Smooth muscle cell (in vitro differentiated cells): ENCODE measurements at regions not wholly inside any gene's neighbourhood (a gene's known extent, or its start where the extent isn't known, plus 50 kb on each side); places are given as distances from the start of the nearest gene placed in this dataset.

ENCODE experiments used
- DNase-seq: peaks from one replicate; lab custom pipeline; 2025; ENCODE audit not compliant: unreplicated experiment; lab: John Stamatoyannopoulos, UW
- H2AFZ ChIP-seq: fragments of 200-600 bp; sonication (generic); 2 replicates; pipeline ENCODE4 v1.6.0; 2016; ENCODE audit warnings: antibody characterized with exemption, low read depth, mild to moderate bottlenecking
- H3F3A ChIP-seq: fragments of 200-600 bp; sonication (generic); 2 replicates; pipeline ENCODE4 v1.6.0; 2017; ENCODE audit warnings: antibody characterized with exemption, low read depth
- H3K27ac ChIP-seq: fragments of 200-600 bp; sonication (generic); 2 replicates; pipeline ENCODE4 v1.5.1; 2016; ENCODE audit warnings: low read depth, mild to moderate bottlenecking
- H3K27me3 ChIP-seq: fragments of 200-600 bp; sonication (generic); 2 replicates; pipeline ENCODE4 v1.6.1; 2016; ENCODE audit warnings: low read depth, mild to moderate bottlenecking
- H3K36me3 ChIP-seq: fragments of 200-600 bp; sonication (generic); 2 replicates; pipeline ENCODE4 v1.5.1; 2016; ENCODE audit warnings: low read depth
- H3K4me1 ChIP-seq: fragments of 200-600 bp; sonication (generic); 2 replicates; pipeline ENCODE4 v1.5.1; 2016; ENCODE audit warnings: low read depth
- H3K4me2 ChIP-seq: fragments of 200-600 bp; sonication (generic); 2 replicates; pipeline ENCODE4 v1.6.0; 2016; ENCODE audit warnings: mild to moderate bottlenecking
- H3K4me3 ChIP-seq: fragments of 200-600 bp; sonication (generic); 2 replicates; pipeline ENCODE4 v1.5.1; 2016; ENCODE audit warnings: mild to moderate bottlenecking
- H3K79me2 ChIP-seq: fragments of 200-600 bp; sonication (generic); 2 replicates; pipeline ENCODE4 v1.6.0; 2016; ENCODE audit warnings: low read depth, mild to moderate bottlenecking
- H3K9ac ChIP-seq: fragments of 200-600 bp; sonication (generic); 2 replicates; pipeline ENCODE4 v1.6.0; 2016; ENCODE audit warnings: low read depth
- H3K9me3 ChIP-seq: fragments of 200-600 bp; sonication (generic); replicated peaks from 2 replicates; pipeline ENCODE4 v1.5.1; 2016; ENCODE audit warnings: low read depth
- H4K20me1 ChIP-seq: fragments of 200-600 bp; sonication (generic); 2 replicates; pipeline ENCODE4 v1.6.0; 2016; ENCODE audit warnings: low read depth
- whole genome bisulfite sequencing: methylation state at CpG from one replicate; pipeline ENCODE4 v1.1.7; 2016; ENCODE audit warnings: low lambda C conversion rate; 5-methylcytosine and 5-hydroxymethylcytosine counted together
- TF ChIP-seq, protein P1 (sequence below): fragments of 200-600 bp; sonication (generic); IDR thresholded peaks from 2 replicates; pipeline ENCODE4 v1.5.1; 2017; ENCODE audit warnings: borderline replicate concordance, mild to moderate bottlenecking, antibody characterized with exemption; ENCODE audit not compliant: insufficient read depth, poor library complexity, severe bottlenecking

DNA sequence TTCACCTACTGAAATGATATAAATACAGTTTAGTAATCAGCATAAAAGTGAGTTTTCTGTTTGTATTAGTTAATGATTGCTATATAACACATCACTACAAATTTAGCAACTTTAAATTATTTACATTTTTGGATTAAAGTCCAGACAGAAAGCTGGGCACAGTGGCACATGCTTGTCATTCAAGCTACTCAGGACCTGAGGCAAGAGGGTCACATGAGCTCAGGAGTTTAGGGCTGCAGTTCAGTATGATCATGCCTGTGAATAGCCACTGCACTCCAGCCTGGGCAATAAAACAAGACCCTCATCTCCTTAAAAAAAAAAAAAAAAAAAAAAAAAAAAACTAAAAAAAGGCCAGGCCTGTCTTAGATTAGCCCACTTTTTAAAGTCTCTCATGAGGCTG lies 273.6 kb upstream of the CTNND2 start:
- Histone ChIP-seq H2AFZ (no peak overlapping the region), H3K4me2 (no peak overlapping the region), H3K4me3 (no peak overlapping the region), H4K20me1 (no peaks in the 10 kb centered on the region), H3K4me1 (no peaks in the 10 kb centered on the region), H3K79me2 (no peaks in the 10 kb centered on the region), H3K9ac (no peak overlapping the region), H3K9me3 (no peaks in the 10 kb centered on the region), H3K27ac (no peak overlapping the region), H3F3A (no peaks in the 10 kb centered on the region), H3K36me3 (no peaks in the 10 kb centered on the region), H3K27me3 (no peaks in the 10 kb centered on the region)
- no peak for DNase-seq
- TF ChIP-seq, protein P1, sequence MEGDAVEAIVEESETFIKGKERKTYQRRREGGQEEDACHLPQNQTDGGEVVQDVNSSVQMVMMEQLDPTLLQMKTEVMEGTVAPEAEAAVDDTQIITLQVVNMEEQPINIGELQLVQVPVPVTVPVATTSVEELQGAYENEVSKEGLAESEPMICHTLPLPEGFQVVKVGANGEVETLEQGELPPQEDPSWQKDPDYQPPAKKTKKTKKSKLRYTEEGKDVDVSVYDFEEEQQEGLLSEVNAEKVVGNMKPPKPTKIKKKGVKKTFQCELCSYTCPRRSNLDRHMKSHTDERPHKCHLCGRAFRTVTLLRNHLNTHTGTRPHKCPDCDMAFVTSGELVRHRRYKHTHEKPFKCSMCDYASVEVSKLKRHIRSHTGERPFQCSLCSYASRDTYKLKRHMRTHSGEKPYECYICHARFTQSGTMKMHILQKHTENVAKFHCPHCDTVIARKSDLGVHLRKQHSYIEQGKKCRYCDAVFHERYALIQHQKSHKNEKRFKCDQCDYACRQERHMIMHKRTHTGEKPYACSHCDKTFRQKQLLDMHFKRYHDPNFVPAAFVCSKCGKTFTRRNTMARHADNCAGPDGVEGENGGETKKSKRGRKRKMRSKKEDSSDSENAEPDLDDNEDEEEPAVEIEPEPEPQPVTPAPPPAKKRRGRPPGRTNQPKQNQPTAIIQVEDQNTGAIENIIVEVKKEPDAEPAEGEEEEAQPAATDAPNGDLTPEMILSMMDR, result no peak

DNA sequence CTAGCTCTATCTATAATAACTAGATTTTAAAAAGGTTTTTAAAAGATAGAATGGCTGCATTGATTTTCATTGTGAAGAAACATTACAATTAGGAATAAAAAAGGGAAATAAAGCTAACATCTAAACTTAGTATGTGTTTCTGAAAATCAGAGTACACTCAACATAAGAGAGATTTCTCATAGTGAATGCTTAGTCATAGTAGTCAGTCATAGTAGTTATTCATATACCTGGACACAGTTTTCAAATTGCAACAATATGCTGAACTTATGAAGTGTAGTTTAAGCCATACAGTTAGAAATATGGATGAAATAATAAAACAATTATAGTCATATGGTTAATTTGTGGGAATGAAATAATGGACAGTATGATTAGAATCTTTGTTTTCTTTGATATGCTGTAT lies 273.0 kb upstream of the CTNND2 start:
- Histone ChIP-seq H3K79me2 (no peaks in the 10 kb centered on the region), H3K36me3 (no peaks in the 10 kb centered on the region), H2AFZ (no peak overlapping the region), H3K9me3 (no peaks in the 10 kb centered on the region), H3K27ac (no peak overlapping the region), H3F3A (no peaks in the 10 kb centered on the region), H3K9ac (no peak overlapping the region), H4K20me1 (no peaks in the 10 kb centered on the region), H3K4me1 (no peaks in the 10 kb centered on the region), H3K4me3 (no peak overlapping the region), H3K27me3 (no peaks in the 10 kb centered on the region), H3K4me2 (no peak overlapping the region)
- no peak for DNase-seq
- TF ChIP-seq, protein P1, result no peak

DNA sequence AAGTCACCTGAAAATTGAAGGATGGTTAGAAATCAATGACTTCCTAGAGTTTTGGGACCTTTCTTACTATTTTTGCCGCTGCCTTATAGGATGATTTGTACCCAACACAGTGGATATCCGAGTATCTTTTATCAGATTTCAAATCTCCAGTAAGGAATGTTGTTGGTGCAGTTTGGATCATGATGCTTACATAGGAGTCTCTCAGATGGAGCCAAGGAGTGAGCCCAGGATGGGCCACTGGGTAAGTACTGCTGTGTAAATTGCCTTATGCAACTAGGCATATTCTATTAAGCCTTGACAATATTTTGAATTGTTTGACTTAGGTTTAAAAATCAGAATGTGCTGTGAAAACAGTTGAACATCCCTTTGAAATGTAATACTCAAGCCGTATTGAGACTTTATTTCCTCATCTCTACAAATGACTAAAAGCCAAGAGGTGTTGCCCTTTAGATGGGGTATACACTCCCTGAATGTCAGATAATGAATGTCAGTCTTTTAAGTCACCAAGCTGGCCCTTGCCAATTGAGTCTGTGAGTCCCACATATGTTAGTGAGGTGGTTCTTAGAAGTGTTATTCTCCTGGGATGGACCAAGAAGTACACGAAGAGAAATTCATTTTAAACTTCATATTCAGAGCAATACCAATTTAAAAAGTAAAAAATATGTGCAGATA lies 271.8 kb upstream of the CTNND2 start:
- Histone ChIP-seq H3K27me3 (no peaks in the 10 kb centered on the region), H3K9ac (no peak overlapping the region), H4K20me1 (no peaks in the 10 kb centered on the region), H3K4me1 (no peaks in the 10 kb centered on the region), H3K4me3 (no peak overlapping the region), H3K27ac (no peak overlapping the region), H2AFZ (no peak overlapping the region), H3K79me2 (no peaks in the 10 kb centered on the region), H3K9me3 (no peaks in the 10 kb centered on the region), H3K4me2 (no peak overlapping the region), H3F3A (no peaks in the 10 kb centered on the region), H3K36me3 (no peaks in the 10 kb centered on the region)
- no peak for DNase-seq
- WGBS, result 70% methylated on average over 4 of the region's 4 CpGs
- TF ChIP-seq, protein P1, result no peak

DNA sequence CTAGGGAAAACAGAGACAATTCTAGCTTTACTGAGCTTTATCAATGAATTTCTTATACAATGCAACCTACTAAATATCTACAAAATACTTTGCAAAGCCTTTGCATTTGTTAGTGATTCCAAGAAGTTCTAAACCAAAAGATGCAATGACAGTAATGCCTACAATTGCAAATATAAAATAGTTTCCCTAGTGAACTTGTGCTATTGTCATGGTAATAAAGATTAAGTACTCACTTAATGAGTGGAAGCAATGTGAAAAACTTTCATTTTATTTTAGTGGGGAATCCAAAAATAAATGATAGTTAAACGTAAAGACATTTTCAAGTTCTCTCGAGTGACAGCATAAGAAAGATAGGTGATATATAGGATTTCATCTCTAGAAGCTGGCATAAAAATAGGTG lies 270.5 kb upstream of the CTNND2 start:
- no peaks in the 10 kb centered on the region for H4K20me1 ChIP-seq
- H3K27ac ChIP-seq, result no peak overlapping the region
- no peak overlapping the region for H3K4me2 ChIP-seq
- TF ChIP-seq, protein P1, result no peak
- no peak overlapping the region for H3K4me3 ChIP-seq
- DNase-seq, result no peak
- H3K36me3 ChIP-seq, result no peaks in the 10 kb centered on the region
- no peaks in the 10 kb centered on the region for H3K27me3 ChIP-seq
- 62% methylated on average over 2 of the region's 2 CpGs for WGBS
- no peak overlapping the region for H2AFZ ChIP-seq
- no peaks in the 10 kb centered on the region for H3K79me2 ChIP-seq
- no peak overlapping the region for H3K9ac ChIP-seq
- H3K9me3 ChIP-seq, result no peaks in the 10 kb centered on the region
- no peaks in the 10 kb centered on the region for H3K4me1 ChIP-seq
- H3F3A ChIP-seq, result no peaks in the 10 kb centered on the region
